ENCODE measurements at regions not wholly inside any gene's neighbourhood (a gene's known extent, or its start where the extent isn't known, plus 50 kb on each side); places are given as distances from the start of the nearest gene placed in this dataset.
"Not testable (repeated sequence)": the region's sequence is repeated elsewhere in the genome, so short reads cannot be mapped to it uniquely, and the experiment has no call there.

- H3K23ac ChIP-seq (ENCODE audit: low read length in 2 of 2); H3K14ac ChIP-seq (ENCODE audit: low read length in 2 of 2); H3K79me1 ChIP-seq (replicated peaks; ENCODE audit: low read length, poor library complexity, severe bottlenecking); H2BK12ac ChIP-seq (ENCODE audit: low read length in 2 of 2); H2BK5ac ChIP-seq (ENCODE audit: low read depth, low read length, poor library complexity, severe bottlenecking); H2BK120ac ChIP-seq (ENCODE audit: low read depth, low read length); H2BK15ac ChIP-seq (ENCODE audit: low read depth, poor library complexity, severe bottlenecking); H3K4ac ChIP-seq (ENCODE audit: low read depth in 1 of 2, low read length in 2 of 2); H2AFZ ChIP-seq (ENCODE audit: low read depth, low read length); H3K36me3 ChIP-seq (ENCODE audit: control insufficient read depth in 1 of 2, insufficient read depth in 2 of 2, low read depth in 1 of 2, low read length in 2 of 2); H4K91ac ChIP-seq (ENCODE audit: low read length); H3K4me3 ChIP-seq (ENCODE audit: insufficient read depth in 1 of 2, low read depth in 1 of 2, low read length in 2 of 2); H2AK5ac ChIP-seq (ENCODE audit: low read length, severe bottlenecking); H3K9me3 ChIP-seq (ENCODE audit: control insufficient read depth, low read length); H3K4me1 ChIP-seq (ENCODE audit: control insufficient read depth, insufficient read depth, low read depth, low read length); H3K27me3 ChIP-seq (ENCODE audit: control insufficient read depth in 1 of 2, insufficient read depth in 1 of 2, low read length in 2 of 2); H3K9ac ChIP-seq (ENCODE audit: low read length); H3K27ac ChIP-seq (ENCODE audit: low read length, poor library complexity, severe bottlenecking); H4K8ac ChIP-seq (ENCODE audit: low read length); H3K4me2 ChIP-seq (ENCODE audit: low read length, poor library complexity, severe bottlenecking): not testable (repeated sequence)
- DNase-seq = peak; percentile 73
- WGBS = no CpG with 5 or more reads among the region's 9 CpGs
- peak overlapping the region in 1 of 2 experiments; percentile 34 for H3K18ac ChIP-seq (ENCODE audit: low read depth in 1 of 2, low read length in 2 of 2)
Observed at GRCh38 chr2:87533390-87534272, 214.3 kb upstream of the PLGLB2 start.

DNA sequence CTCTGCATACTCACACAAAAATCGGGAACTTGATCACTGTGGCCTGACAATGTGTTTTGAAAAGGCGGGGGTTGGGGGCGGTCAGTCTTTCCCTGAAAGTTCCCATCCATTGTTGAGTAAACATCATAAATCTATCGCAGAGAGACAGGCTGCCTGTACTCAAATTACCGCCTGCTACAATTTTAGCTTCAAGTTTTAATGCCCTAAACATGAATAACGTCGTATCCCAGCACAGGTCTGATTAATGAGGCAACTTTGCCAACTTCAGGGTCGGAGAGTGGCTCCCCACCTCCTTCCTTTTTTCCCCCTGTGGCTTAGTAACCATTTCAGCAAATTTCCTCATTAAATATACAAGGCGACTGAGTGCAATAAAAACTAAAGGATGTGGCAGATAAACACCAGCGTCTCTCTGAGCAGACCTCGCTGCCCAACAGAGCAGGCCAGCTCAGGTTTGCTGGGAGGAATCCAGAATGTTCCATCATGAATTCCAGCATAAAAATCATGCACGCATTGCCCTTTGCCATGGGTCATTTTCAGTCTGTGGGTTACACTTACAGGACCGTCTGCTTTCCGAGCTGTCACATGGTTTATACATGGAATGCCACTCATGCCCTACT is 213.5 kb upstream of the PLGLB2 start:
- H3K9ac ChIP-seq (ENCODE audit: low read length); H3K27me3 ChIP-seq (ENCODE audit: control insufficient read depth in 1 of 2, insufficient read depth in 1 of 2, low read length in 2 of 2); H3K23ac ChIP-seq (ENCODE audit: low read length in 2 of 2); H3K36me3 ChIP-seq (ENCODE audit: control insufficient read depth in 1 of 2, insufficient read depth in 2 of 2, low read depth in 1 of 2, low read length in 2 of 2); DNase-seq; H2AK5ac ChIP-seq (ENCODE audit: low read length, severe bottlenecking); H2BK120ac ChIP-seq (ENCODE audit: low read depth, low read length); H3K14ac ChIP-seq (ENCODE audit: low read length in 2 of 2); H2BK5ac ChIP-seq (ENCODE audit: low read depth, low read length, poor library complexity, severe bottlenecking); H3K18ac ChIP-seq (ENCODE audit: low read depth in 1 of 2, low read length in 2 of 2); H3K79me1 ChIP-seq (replicated peaks; ENCODE audit: low read length, poor library complexity, severe bottlenecking); H3K4me3 ChIP-seq (ENCODE audit: insufficient read depth in 1 of 2, low read depth in 1 of 2, low read length in 2 of 2); H3K4me2 ChIP-seq (ENCODE audit: low read length, poor library complexity, severe bottlenecking); H4K8ac ChIP-seq (ENCODE audit: low read length); H2AFZ ChIP-seq (ENCODE audit: low read depth, low read length); H3K9me3 ChIP-seq (ENCODE audit: control insufficient read depth, low read length); H4K91ac ChIP-seq (ENCODE audit: low read length); H2BK15ac ChIP-seq (ENCODE audit: low read depth, poor library complexity, severe bottlenecking); H3K27ac ChIP-seq (ENCODE audit: low read length, poor library complexity, severe bottlenecking); H2BK12ac ChIP-seq (ENCODE audit: low read length in 2 of 2); H3K4me1 ChIP-seq (ENCODE audit: control insufficient read depth, insufficient read depth, low read depth, low read length); H3K4ac ChIP-seq (ENCODE audit: low read depth in 1 of 2, low read length in 2 of 2): not testable (repeated sequence)
- WGBS = no CpG with 5 or more reads among the region's 14 CpGs

- H3K9me3 ChIP-seq (ENCODE audit: control insufficient read depth, low read length); H4K8ac ChIP-seq (ENCODE audit: low read length); H3K27ac ChIP-seq (ENCODE audit: low read length, poor library complexity, severe bottlenecking); H3K4me3 ChIP-seq (ENCODE audit: insufficient read depth in 1 of 2, low read depth in 1 of 2, low read length in 2 of 2); H2BK120ac ChIP-seq (ENCODE audit: low read depth, low read length); H3K36me3 ChIP-seq (ENCODE audit: control insufficient read depth in 1 of 2, insufficient read depth in 2 of 2, low read depth in 1 of 2, low read length in 2 of 2); H4K91ac ChIP-seq (ENCODE audit: low read length); H3K27me3 ChIP-seq (ENCODE audit: control insufficient read depth in 1 of 2, insufficient read depth in 1 of 2, low read length in 2 of 2); H2BK15ac ChIP-seq (ENCODE audit: low read depth, poor library complexity, severe bottlenecking); H3K14ac ChIP-seq (ENCODE audit: low read length in 2 of 2); H2BK12ac ChIP-seq (ENCODE audit: low read length in 2 of 2); H2BK5ac ChIP-seq (ENCODE audit: low read depth, low read length, poor library complexity, severe bottlenecking); H3K23ac ChIP-seq (ENCODE audit: low read length in 2 of 2); H3K4me1 ChIP-seq (ENCODE audit: control insufficient read depth, insufficient read depth, low read depth, low read length); DNase-seq; H3K4ac ChIP-seq (ENCODE audit: low read depth in 1 of 2, low read length in 2 of 2); H2AK5ac ChIP-seq (ENCODE audit: low read length, severe bottlenecking); H3K9ac ChIP-seq (ENCODE audit: low read length); H3K4me2 ChIP-seq (ENCODE audit: low read length, poor library complexity, severe bottlenecking); H2AFZ ChIP-seq (ENCODE audit: low read depth, low read length); H3K18ac ChIP-seq (ENCODE audit: low read depth in 1 of 2, low read length in 2 of 2); H3K79me1 ChIP-seq (replicated peaks; ENCODE audit: low read length, poor library complexity, severe bottlenecking): not testable (repeated sequence)
- WGBS = no CpG with 5 or more reads among the region's 5 CpGs
Observed at GRCh38 chr2:87536427-87536826, 211.5 kb upstream of the PLGLB2 start.

DNA sequence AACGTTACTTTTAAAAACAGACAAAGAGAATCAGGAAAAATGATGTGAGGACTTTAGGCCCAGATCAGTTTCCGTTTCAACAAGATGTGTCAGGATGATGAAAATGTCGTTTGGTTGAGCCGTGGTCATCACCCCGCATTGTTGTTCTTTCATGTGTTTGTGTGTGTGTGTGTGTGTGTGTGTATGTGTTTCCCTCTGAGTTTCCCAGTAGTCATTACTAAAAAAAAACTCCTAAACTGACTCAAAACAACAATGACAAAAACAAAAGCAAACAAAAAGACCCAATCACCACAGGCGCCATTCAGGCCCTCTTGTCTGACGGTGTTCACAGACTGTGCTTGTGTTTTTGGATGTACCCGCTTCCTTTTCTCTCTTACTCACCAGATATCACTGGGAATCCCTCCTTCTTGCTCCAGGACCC is 210.6 kb upstream of the PLGLB2 start:
- H3K79me1 ChIP-seq (replicated peaks; ENCODE audit: low read length, poor library complexity, severe bottlenecking); H2BK120ac ChIP-seq (ENCODE audit: low read depth, low read length); H2BK12ac ChIP-seq (ENCODE audit: low read length in 2 of 2); H3K4me3 ChIP-seq (ENCODE audit: insufficient read depth in 1 of 2, low read depth in 1 of 2, low read length in 2 of 2); H2AFZ ChIP-seq (ENCODE audit: low read depth, low read length); H3K23ac ChIP-seq (ENCODE audit: low read length in 2 of 2); H3K14ac ChIP-seq (ENCODE audit: low read length in 2 of 2); DNase-seq; H3K4ac ChIP-seq (ENCODE audit: low read depth in 1 of 2, low read length in 2 of 2); H3K9ac ChIP-seq (ENCODE audit: low read length); H3K4me2 ChIP-seq (ENCODE audit: low read length, poor library complexity, severe bottlenecking); H3K18ac ChIP-seq (ENCODE audit: low read depth in 1 of 2, low read length in 2 of 2); H3K27ac ChIP-seq (ENCODE audit: low read length, poor library complexity, severe bottlenecking); H4K8ac ChIP-seq (ENCODE audit: low read length); H3K4me1 ChIP-seq (ENCODE audit: control insufficient read depth, insufficient read depth, low read depth, low read length); H2AK5ac ChIP-seq (ENCODE audit: low read length, severe bottlenecking); H3K27me3 ChIP-seq (ENCODE audit: control insufficient read depth in 1 of 2, insufficient read depth in 1 of 2, low read length in 2 of 2); H2BK5ac ChIP-seq (ENCODE audit: low read depth, low read length, poor library complexity, severe bottlenecking); H2BK15ac ChIP-seq (ENCODE audit: low read depth, poor library complexity, severe bottlenecking); H3K9me3 ChIP-seq (ENCODE audit: control insufficient read depth, low read length); H4K91ac ChIP-seq (ENCODE audit: low read length); H3K36me3 ChIP-seq (ENCODE audit: control insufficient read depth in 1 of 2, insufficient read depth in 2 of 2, low read depth in 1 of 2, low read length in 2 of 2): not testable (repeated sequence)
- 93% methylated on average over 4 of the region's 8 CpGs for WGBS

All from mesenchymal stem cell (in vitro differentiated cells and primary cell).